ENCODE measurements at regions not wholly inside any gene's neighbourhood (a gene's known extent, or its start where the extent isn't known, plus 50 kb on each side); places are given as distances from the start of the nearest gene placed in this dataset.

- Histone ChIP-seq H3K9me3 (no peaks in the 10 kb centered on the region), H3K27me3 (no peaks in the 10 kb centered on the region), H3K27ac (no peak overlapping the region), H3K4me3 (no peak overlapping the region), H3K4me1 (peaks cover 0 to 10% of the 10 kb centered on the region in 2 donors), H3K36me3 (no peaks in the 10 kb centered on the region)
- no peak for TF ChIP-seq CTCF (IDR thresholded peaks at IDR 0.05)
- intact Hi-C loops (cut with DNase I), result no loop called here
- DNase-seq (ENCODE audit: low spot score in 2 of 2), result no peak
Observed at GRCh38 chr4:155603360-155603891, 63.2 kb upstream of the GUCY1A1 start.

- no peak overlapping the region for H3K4me3 ChIP-seq
- no peaks in the 10 kb centered on the region for H3K9me3 ChIP-seq
- H3K27me3 ChIP-seq, result no peaks in the 10 kb centered on the region
- peaks cover 0 to 10% of the 10 kb centered on the region in 2 donors for H3K4me1 ChIP-seq
- intact Hi-C loops (cut with DNase I), result no loop called here
- no peak for DNase-seq (ENCODE audit: low spot score in 2 of 2)
- TF ChIP-seq CTCF (IDR thresholded peaks at IDR 0.05), result no peak
- H3K36me3 ChIP-seq, result no peaks in the 10 kb centered on the region
- no peak overlapping the region for H3K27ac ChIP-seq
Observed at GRCh38 chr4:155602351-155603140, 64.1 kb upstream of the GUCY1A1 start.

GRCh38 chr4:155600244-155600643 is 66.4 kb upstream of the GUCY1A1 start:
- TF ChIP-seq CTCF (IDR thresholded peaks at IDR 0.05), result no peak
- no peaks in the 10 kb centered on the region for H3K27me3 ChIP-seq
- H3K27ac ChIP-seq, result no peak overlapping the region
- H3K4me1 ChIP-seq, result peaks cover 0 to 10% of the 10 kb centered on the region in 2 donors
- H3K36me3 ChIP-seq, result no peaks in the 10 kb centered on the region
- H3K9me3 ChIP-seq, result no peaks in the 10 kb centered on the region
- no peak for DNase-seq (ENCODE audit: low spot score in 2 of 2)
- intact Hi-C loops (cut with DNase I), result no loop called here
- no peak overlapping the region for H3K4me3 ChIP-seq

GRCh38 chr4:155599596-155599995 is 67.1 kb upstream of the GUCY1A1 start:
- no peak for TF ChIP-seq CTCF (IDR thresholded peaks at IDR 0.05)
- no peaks in the 10 kb centered on the region for H3K36me3 ChIP-seq
- no peak overlapping the region for H3K4me3 ChIP-seq
- no peak overlapping the region for H3K27ac ChIP-seq
- no peaks in the 10 kb centered on the region for H3K9me3 ChIP-seq
- H3K27me3 ChIP-seq, result no peaks in the 10 kb centered on the region
- H3K4me1 ChIP-seq, result peaks cover 0 to 6% of the 10 kb centered on the region in 2 donors
- DNase-seq (ENCODE audit: low spot score in 2 of 2), result no peak
- intact Hi-C loops (cut with DNase I), result no loop called here

- no peaks in the 10 kb centered on the region for H3K27me3 ChIP-seq
- no peak for TF ChIP-seq CTCF (IDR thresholded peaks at IDR 0.05)
- H3K4me3 ChIP-seq, result no peak overlapping the region
- no peaks in the 10 kb centered on the region for H3K9me3 ChIP-seq
- DNase-seq (ENCODE audit: low spot score in 2 of 2), result no peak
- H3K27ac ChIP-seq, result no peak overlapping the region
- intact Hi-C loops (cut with DNase I), result no loop called here
- H3K36me3 ChIP-seq, result no peaks in the 10 kb centered on the region
- peaks cover 0 to 1% of the 10 kb centered on the region in 2 donors for H3K4me1 ChIP-seq
Observed at GRCh38 chr4:155599085-155599484, 67.6 kb upstream of the GUCY1A1 start.

Data from ascending aorta (tissue), 2 donors.